ENCODE measurements at regions not wholly inside any gene's neighbourhood (a gene's known extent, or its start where the extent isn't known, plus 50 kb on each side); places are given as distances from the start of the nearest gene placed in this dataset.

DNA sequence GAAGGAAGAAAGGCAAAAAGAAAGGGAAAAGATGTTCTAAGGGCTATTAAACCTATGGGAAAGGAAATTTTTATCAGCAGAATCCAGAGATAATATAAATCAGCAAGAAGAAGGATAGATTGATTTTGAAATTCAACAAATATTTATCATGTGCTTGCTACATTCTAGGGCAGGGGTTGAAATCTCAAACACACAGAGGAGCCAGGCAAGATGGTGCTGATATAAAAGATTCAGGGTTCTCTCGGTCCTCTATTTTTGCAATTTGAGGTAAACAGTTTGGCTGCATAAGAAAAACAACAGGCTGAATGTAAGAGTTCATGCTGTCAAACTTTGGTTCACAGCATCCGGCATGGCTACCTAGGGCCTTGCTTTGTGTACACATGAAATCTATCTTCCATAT is 109.6 kb upstream of the BMP2 start:
- no peak for DNase-seq

DNA sequence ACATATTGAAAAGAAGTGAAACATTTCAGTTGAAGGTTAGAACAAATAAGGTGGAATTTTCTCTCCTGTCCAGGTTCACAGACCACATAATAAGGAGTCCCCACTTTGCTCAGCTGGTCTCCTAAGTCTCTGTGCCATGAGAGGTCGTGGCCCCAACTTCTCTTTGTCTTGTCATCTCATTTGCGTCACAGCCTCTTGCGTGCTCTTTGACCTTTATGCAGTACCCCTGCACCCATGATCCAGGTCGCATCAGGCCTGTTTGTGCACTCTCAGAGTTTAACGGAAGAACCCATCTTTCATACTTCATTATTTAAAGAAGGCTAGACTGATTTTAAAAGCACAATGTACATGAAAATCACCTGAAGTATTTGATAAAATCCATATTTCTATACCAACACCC is 110.4 kb upstream of the BMP2 start:
- DNase-seq: no peak

DNA sequence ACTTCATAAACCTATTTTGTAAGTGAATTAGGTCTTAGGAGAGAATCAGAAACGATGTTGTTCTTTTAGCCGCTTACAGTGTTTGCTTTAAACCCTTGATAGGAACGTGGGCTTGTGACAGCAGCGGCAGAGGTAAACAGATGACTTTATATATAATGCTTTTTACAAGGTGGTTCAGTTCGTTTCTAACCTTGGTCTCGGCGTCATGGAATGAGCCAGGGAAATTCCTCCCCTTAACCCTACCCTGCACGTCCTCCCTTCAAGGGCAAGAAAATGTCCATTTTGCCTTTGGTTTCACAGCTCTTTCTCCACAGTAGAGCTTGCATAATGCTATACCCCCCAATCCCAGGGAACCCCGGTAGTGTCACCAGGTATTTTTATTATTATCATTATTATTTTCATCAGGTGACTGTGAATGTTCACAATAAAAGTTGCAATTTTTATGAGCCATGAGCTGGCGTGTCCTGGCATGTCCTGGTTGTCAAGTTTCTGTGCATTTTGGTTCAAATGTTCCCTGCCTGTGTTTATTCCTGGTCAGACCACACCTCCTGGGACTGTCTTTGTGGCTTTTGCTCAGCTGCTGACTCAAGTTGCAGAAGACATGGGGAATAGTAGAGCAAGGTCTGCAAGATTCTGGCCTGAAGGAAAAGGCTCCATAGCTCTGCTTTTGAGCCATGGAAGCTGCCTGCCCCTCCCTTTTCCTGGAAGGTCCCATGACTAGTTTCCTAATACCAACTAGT is 112.8 kb upstream of the BMP2 start:
- no peak for DNase-seq

DNA sequence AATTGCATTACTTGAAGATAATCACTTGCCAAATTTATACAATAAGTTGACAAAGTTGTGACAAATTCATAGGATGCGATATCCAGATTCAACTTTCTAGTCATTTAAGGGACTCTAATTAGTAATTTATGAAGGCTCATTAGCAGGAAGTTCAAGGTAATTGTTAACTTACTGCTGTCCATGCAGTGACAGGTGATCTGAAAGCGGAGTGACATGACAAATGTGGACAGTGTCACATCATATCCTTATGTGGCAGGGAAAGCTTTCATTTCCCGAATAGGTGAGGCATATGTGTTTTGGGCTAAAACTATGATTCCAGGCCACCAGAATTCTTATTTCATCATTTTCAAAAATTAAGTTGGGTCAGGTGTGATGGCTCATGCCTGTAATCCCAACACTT is 115.9 kb upstream of the BMP2 start:
- DNase-seq: no peak

DNA sequence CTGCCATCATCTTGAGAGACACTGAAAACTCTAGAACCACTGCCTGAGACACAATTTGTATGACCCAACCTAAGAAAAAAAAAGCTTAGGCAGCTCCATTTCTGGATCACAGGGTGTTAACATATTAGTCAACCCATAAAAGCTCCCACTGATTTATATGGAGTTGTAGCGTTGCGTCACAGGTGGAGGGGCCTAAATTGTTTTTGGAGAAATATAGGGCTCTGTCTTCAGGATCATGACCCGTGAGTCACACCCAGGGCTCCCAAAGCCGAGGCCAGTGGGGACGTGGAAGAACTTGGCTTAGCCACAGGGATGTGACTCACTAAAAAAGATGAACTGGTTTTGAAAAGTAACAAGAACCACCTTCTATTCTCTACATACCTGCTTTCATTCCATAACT is 116.5 kb upstream of the BMP2 start:
- DNase-seq: no peak

DNA sequence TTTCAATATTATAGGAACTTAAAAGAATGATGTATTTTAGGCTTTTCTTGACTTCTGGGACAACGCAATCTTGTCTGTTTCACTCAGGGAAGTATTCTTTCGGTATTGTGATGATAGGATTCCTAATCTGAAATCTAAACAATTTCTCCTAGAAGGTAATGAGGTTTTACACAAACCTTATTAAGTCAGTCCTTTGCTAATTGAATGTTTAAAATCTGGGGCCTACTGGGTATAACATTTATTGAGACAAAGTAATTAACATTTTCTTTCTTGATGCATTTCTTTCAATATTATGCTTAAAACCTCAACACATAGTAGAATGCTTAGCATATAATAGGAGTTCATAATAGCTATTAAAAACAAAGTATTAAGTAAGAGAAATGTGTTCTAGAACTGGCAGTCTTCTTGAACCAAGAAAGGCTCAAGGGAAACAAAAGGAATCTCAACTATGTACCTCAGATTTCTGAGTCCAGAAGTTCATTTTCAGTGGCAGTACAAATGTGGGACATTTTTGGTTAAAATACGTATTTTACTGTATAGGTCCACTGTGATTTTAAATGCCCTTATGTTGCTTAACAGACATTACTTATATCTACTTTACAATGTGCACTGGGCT is 121.4 kb upstream of the BMP2 start:
- no peak for DNase-seq

DNA sequence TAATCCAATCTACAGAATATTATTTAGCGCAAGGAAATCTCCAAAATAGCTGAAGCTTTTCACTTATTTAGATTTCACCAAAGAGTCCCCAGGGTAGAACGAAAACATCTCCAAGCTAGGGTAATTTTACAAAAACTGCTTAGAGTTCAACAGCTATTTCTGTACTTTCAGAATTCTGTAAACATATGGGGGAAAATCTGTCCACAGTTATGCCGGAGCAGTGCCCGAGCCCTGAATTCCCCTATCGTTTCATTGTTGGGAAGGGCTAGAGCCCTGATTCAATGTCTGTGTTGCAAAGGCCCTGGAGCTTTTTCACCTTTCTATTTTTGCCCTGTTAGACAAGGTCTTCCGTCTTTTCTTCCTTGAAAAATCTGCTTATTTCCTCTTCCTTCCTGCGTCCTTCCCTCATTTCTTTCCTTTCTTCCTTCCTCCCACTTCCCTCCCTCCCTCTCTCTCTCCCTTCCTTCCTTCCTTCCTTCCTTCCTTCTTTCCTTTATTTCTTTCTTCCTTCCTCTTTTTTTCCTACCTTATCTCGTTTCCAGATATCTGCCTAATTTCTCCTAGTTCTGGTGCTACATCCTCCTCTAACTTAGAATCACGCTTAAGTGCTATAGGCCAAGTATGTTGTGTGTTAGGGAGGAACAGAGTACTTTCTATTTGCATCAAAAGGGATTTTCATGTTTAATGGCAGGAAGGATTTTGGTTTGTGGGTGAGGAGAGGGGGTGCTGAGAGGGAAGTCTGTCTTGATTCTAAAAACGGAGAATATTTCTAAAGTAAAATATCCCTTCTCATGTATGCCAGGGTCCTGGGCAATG is 122.5 kb upstream of the BMP2 start:
- no peak for DNase-seq

DNA sequence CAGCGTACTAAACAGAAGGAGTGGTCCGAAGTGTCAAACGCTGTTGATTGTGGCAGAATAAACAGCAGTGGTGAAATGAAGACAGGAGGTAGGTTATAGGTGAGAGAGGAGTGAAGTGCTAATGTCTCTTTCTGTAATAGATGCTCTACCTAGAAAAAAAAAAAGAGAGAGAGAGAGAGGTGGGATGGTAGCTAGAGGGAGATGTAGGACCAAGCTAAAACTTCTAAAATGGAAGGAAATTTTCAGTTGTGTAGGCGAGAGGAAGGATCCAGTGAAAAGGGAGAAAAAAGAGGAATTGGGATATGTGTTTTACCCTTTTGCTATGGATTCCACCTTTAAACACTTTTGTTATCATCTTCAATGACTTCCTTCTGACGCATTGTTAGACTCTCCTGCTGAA is 126.5 kb upstream of the BMP2 start:
- DNase-seq: no peak

DNA sequence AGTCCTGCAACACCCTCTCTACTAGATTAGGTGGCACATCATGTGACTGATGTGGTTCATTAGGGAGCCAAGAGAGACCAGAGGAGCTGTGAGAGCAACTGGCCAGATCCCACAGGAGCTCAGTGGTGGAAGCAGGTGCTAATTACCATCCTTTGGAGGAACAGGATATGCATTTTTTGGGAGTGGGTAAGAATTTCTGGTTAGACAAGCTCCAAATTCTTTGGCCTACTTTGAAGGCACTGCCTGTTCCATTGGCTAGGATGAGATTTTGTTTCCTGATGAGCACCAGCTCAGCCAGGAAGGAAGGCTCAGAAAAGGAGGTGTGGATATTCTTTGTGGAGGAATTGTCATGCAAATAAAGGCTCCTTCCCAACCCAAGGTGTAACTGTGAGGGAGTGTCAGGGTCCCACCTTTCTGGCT is 130.3 kb upstream of the BMP2 start:
- DNase-seq: no peak

DNA sequence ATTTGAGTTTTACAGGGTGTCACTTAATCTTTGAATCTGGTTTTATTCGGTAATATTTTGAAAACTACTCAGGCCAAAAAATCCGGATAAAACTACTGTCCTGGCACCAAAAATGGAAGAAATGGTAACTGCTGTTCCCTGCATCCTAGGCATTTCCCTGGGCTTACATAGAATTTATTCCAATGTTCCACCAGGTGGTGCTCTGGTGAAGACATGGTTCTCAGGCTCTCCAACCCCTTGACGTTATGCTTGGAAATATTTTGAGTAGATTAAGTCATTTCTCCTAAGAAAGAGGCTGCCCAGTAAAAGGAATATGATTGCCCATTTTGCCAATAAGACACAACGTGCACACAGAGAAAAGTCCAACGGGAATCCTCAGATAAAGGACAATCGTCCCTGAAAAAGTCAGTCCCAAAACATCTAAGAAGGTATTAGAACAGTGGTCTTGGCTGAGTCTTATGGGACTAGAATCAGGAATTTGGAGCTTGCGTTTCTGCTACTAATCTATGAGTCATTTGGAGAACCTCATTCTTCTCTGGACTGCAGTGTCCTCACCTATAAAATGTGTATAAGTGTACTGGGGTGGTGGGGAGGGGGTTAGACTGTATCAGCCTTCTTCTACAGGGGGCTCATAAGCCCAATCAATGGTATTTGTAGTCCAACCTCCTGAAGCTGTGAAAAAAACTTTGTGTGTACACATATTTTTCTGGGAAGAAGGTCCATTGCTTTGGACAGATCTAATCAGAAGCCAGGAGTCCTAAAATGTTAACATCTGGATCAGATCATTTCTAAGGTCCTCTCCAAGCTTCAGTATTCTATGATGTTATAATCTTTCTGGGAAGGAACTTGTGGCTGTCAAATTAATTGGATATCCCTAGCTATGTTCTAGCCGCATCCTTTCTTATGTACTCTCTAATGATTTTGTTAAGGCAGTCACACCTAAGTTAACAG is 131.0 kb upstream of the BMP2 start:
- DNase-seq: no peak

DNA sequence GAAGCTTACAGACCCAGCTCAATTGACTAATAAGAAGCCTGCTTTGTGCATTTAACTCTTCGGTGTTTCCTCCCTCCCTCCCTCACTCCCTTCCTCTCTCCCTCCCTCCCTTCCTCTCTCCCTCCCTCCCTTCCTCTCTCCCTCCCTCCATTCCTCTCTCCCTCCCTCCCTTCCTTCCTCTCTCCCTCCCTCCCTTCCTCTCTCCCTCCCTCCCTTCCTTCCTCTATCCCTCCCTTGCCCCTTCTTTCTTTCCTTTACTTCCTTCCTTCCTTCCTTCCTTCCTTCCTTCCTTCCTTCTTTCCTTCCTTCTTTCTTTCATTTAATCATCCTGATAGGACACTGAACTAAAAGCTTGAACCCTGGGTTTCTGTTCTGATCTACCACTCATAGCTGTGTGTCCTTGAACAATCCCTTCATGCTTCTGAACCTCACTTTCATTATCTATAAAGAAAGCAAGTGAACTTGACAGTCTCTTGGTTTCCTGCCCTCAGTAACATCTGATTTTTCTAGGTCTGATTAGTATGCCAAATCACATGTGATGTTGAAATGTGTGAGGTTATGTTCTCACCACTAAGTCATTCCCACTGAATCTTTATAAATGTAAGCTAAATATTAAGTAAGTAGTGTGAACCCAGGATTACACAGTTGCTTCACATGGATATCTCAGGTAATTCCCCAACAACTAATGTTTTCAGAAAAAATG is 132.3 kb upstream of the BMP2 start:
- no peak for DNase-seq

DNA sequence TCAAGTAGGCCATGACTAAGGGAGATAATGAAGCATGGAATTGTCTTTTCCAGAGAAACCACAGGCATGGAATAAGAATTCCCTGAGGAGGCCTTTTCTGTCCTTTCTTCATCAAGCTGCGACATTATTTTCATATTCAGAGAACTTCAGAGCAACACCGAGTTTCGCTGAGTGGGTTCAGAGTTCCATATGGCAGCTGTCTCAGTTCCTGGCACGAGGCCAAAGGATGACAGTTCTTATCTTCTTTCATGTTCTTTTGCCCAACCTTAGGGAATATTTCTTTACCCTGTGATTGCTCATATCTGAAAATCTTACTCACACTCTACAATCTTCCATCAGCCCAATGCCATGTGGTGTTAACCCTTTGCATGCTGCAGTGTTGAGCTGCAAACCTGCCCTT is 135.3 kb upstream of the BMP2 start:
- DNase-seq: peak; percentile 46

DNA sequence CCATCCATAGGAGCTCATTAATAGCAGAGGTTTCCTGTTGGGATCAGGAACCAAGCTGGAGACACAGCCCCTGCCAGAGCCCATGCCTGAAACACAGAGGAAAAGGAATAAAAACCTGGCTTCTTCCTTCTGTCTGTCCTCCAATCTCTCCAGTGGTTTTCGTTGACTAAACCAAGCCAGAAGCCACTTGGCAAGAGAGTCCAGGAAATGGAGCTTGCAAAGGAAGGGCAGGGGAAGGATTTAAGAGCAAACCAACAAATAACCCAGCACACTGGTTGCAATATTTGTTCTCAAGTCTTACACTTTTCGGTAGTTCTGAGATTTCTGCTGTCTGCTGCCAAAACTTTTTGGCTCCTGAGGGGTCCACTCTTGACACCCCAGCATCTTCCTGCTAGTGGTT is 137.0 kb upstream of the BMP2 start:
- DNase-seq: no peak

DNA sequence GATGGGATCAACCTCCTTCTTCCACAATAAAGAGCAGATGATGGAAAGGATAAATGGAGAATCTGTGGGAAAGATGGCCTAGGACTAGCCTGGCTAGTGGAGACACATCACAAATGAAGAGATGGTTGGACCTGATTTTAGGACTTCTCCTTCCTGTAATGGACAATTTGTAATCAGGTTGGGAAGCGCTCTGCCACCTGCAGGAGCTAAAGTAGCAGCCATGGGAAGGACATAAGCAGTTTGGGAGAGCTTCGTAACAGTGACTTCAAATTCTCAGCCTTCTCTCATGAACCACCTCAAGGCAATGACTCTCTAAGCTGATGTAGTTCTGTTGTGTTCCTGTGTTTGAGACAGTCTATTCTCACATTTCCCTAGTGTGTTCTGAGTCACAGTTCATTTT is 137.9 kb upstream of the BMP2 start:
- no peak for DNase-seq

DNA sequence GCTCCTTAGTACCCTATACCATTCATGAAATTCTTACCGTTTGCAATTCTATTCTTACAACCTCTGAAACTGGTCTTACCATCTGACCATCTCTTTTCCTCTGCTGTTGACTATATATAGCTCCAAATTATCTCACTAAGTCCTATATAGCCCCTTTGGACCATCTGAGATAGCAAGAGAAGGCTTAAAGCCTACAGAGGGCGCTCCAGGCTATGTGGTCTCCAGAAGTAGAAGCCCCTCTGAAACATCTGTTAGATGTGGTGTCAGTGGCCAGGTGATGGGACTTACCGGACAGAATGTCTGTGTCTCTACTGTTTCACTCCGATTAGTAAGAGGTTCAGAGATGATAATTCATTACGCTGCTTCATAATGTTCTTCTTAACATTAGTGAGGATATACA is 140.7 kb upstream of the BMP2 start:
- DNase-seq: no peak

DNA sequence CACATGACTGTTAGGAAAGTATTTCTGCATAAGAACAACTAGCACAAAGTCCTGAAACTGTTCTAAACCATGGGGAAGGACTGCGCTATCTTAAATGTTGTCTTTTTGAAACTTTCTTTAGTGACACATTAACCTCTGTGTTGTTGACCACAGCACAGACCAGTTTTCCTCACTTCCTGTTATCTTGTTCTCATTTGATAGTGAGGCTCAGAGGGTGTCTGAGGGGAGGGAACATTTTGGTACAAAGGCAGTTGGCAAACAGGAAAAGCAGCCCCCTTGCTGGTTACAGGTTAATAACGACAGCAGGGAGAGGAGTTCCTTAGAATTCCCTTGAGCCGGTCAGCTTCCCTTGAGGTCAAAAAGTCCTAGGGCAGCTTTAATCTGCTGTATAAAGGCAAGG is 143.5 kb upstream of the BMP2 start:
- no peak for DNase-seq

DNA sequence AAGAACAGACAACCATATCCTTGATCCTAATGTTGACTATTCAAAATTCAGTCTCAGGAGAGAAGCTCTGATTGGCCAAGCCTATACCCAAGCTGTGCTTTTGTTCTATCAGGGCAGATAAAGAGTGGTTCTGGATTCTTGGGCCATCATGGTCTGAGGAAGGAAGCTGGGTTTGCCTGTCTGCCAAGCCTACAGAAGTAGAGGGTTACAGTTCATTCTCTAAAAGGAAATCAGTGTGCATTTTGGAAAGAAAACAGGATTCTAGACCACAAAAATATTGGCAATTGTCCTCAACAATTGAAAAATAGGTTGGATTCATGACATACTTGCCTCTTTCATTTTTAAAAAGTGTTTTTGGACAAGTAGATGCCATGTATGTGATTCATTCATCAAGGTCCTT is 145.4 kb upstream of the BMP2 start:
- DNase-seq: no peak

DNA sequence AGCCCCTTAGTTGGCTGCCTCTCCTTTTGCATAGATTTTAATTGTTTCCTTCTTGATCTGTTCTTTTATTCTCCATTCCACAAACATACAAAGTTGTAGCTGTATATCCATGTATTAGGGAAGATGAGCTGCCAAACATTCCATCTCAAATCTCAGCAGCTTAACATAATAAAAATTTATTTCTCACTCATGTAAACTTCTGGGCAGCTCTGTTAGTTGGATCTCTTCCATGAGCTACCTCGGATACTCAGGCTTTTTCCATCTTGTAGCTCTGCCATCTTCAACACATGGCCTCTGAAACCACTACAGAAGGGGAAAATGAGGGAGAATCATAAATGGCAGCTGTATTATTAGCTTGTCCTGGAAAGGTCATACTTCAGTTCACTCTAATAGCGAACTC is 149.4 kb upstream of the BMP2 start:
- DNase-seq: no peak

DNA sequence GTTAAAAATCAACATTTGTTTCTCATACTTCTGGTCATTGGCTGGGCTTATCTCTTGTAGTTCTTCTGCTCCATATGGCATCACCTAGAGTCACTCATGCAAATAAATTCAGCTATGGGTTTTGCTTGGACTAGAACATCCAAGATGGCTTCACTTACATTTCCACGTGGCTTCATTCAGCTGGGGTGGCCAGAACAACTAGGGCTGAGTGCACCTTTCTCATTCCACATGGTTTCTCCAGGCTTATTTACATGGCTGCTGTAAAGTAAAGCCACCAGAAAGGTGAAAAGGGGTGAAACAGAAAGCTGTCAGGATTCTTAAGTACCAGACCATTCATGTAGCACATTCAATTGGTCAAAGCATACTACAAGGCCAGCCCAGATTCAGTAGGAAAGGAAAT is 151.1 kb upstream of the BMP2 start:
- no peak for DNase-seq

DNA sequence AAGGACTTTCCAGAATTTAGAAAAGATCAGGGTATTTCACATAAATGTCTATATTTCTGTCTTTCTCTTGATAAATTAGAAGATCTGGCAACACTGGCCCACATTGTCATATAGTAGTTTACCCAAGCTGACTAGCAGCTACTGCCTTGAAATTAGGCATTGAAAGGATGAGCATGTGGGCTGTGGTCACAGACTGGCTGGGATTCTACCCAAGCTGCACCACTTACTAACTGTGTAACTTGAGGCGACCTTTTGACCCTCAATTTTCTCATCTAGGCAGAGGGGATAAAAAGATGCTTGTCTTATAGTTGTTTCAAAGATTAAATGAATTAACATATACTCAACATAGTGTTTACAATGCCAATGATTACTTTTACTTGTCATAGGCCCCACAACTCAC is 152.7 kb upstream of the BMP2 start:
- DNase-seq: no peak

DNA sequence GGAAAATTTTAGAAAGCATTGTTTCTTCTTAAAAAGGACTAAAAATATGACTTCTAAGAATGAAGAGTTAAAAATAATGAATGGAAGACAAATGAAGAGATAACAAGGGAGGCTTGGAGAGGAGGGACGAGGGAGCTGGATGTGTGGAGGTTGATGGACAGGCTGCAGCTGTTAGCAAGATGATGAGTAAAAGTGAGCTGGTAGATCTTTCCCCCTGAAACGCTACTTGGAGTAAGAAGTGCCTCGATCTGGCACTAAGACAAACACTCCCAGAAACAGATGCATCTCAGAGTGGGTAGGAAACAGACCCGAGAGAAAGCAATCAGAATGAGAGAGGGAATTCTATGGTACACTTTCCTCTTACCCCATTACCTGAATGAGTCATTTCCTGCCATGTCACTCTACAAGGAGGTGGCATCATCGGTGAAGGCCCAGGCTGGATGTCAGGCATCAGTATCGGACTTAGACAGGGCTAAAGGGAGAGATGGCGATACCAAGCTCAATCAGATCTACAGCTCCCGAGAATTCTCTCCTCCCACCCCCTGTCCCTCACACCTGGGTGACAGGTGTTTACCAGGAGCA is 154.1 kb upstream of the BMP2 start:
- no peak for DNase-seq

DNA sequence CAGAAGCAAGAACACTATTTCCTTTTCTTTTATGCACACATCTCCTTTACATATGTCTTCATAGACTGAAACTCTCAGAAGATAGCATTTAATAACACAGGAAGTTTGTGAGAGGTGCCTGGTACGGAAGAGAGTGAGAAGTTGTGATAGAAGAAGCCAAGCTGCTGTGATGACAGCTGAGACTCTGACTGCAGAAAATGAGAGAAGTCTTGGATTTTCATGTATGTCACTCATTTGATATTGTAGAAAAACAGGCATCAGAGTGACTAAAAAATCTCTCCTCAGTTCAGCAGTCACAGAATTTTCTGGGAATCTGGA is 154.9 kb upstream of the BMP2 start:
- DNase-seq: no peak
